Lower leg skin (tissue), 3 donors: ENCODE measurements at regions not wholly inside any gene's neighbourhood (a gene's known extent, or its start where the extent isn't known, plus 50 kb on each side); places are given as distances from the start of the nearest gene placed in this dataset.

Experiments used
- CTCF ChIP-seq, 3 donors: fragments of 450-650 bp; IDR thresholded peaks; one replicate each; pipeline ENCODE4 v1.5.1; 2016; ENCODE audit warnings: antibody characterized with exemption in 3 of 3, mild to moderate bottlenecking in 3 of 3, moderate library complexity in 2 of 3
- POLR2A ChIP-seq, 2 donors: fragments of 450-650 bp; IDR thresholded peaks; one replicate each; pipeline ENCODE4 v1.6.1; 2016 to 2017; ENCODE audit warnings: antibody characterized with exemption in 2 of 2, mild to moderate bottlenecking in 1 of 2, moderate library complexity in 1 of 2

GRCh38 chr1:185531838-185532237 is 202.4 kb upstream of the HMCN1 start:
- TF ChIP-seq CTCF (IDR thresholded peaks at IDR 0.05) (no peak), POLR2A (IDR thresholded peaks at IDR 0.05) (no peak)
